ENCODE measurements at regions not wholly inside any gene's neighbourhood (a gene's known extent, or its start where the extent isn't known, plus 50 kb on each side); places are given as distances from the start of the nearest gene placed in this dataset.

GRCh38 chr21:22993822-22994574, 1995.8 kb downstream of the NCAM2 start:
- TF ChIP-seq, protein P1, sequence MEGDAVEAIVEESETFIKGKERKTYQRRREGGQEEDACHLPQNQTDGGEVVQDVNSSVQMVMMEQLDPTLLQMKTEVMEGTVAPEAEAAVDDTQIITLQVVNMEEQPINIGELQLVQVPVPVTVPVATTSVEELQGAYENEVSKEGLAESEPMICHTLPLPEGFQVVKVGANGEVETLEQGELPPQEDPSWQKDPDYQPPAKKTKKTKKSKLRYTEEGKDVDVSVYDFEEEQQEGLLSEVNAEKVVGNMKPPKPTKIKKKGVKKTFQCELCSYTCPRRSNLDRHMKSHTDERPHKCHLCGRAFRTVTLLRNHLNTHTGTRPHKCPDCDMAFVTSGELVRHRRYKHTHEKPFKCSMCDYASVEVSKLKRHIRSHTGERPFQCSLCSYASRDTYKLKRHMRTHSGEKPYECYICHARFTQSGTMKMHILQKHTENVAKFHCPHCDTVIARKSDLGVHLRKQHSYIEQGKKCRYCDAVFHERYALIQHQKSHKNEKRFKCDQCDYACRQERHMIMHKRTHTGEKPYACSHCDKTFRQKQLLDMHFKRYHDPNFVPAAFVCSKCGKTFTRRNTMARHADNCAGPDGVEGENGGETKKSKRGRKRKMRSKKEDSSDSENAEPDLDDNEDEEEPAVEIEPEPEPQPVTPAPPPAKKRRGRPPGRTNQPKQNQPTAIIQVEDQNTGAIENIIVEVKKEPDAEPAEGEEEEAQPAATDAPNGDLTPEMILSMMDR (IDR thresholded peaks at IDR 0.05; ENCODE audit: insufficient read depth, low read depth, low read length) = no peak
- TF ChIP-seq EZH2 (IDR thresholded peaks at IDR 0.05; ENCODE audit: insufficient read depth, low read length) = no peak

All from astrocyte (in vitro differentiated cells and primary cell).